SK-N-SH (cell line): ENCODE measurements at regions not wholly inside any gene's neighbourhood (a gene's known extent, or its start where the extent isn't known, plus 50 kb on each side); places are given as distances from the start of the nearest gene placed in this dataset.

Experiments used
- CTCF ChIA-PET: fragments of 300-600, 350-600 bp; formaldehyde crosslinking; extraction: SDS; loops from one replicate; lab custom pipeline; 2021; lab: Yijun Ruan, JAX
- POLR2A ChIA-PET: fragments of 350-600 bp; sonication (Branson Sonifier 250); formaldehyde crosslinking; extraction: SDS; loops from one replicate; lab custom pipeline; 2020; ENCODE audit warnings: antibody characterized with exemption, inconsistent platforms; lab: Yijun Ruan, JAX
- DNase-seq: peaks from one replicate; pipeline ENCODE4 v3.0.0; 2012
- H2AFZ ChIP-seq: fragments of 200-600 bp; sonication (generic); 2 replicates; pipeline ENCODE4 v1.8.1; 2016; ENCODE audit warnings: antibody characterized with exemption, mild to moderate bottlenecking, low read depth
- H3F3A ChIP-seq: fragments of 200-600 bp; sonication (generic); replicated peaks from 2 replicates; pipeline ENCODE3; 2016; ENCODE audit warnings: antibody characterized with exemption, mild to moderate bottlenecking; ENCODE audit not compliant: insufficient read depth
- H3K27ac ChIP-seq, 2 experiments: fragments of 200-500 bp in 1 of 2; fragments of 200-600 bp in 1 of 2; sonication (Bioruptor generic) in 1 of 2; sonication (generic), shearing (Covaris generic) in 1 of 2; 2 replicates each; pipeline versions ENCODE4 v1.5.1 to v1.6.1; 2014 to 2016; ENCODE audit warnings: low read depth in 2 of 2, inconsistent platforms in 1 of 2, low read length in 1 of 2, mild to moderate bottlenecking in 1 of 2, mixed read lengths in 1 of 2
- H3K27me3 ChIP-seq: fragments of 200-600 bp; sonication (generic), shearing (Covaris generic); 2 replicates; pipeline ENCODE4 v1.6.1; 2016; ENCODE audit warnings: mixed run types; ENCODE audit not compliant: insufficient read depth
- H3K36me3 ChIP-seq, 2 experiments: fragments of 200-500 bp in 1 of 2; fragments of 200-600 bp in 1 of 2; sonication (Bioruptor generic) in 1 of 2; sonication (generic) in 1 of 2; replicated peaks in 1 of 2; 2 replicates each; pipeline versions ENCODE3 to v1.5.1; 2014 to 2016; ENCODE audit warnings: low read length in 1 of 2, mild to moderate bottlenecking in 1 of 2; ENCODE audit not compliant: insufficient read depth in 2 of 2, control insufficient read depth in 1 of 2
- H3K4me1 ChIP-seq, 2 experiments: fragments of 200-500 bp in 1 of 2; fragments of 200-600 bp in 1 of 2; sonication (Bioruptor generic) in 1 of 2; sonication (generic), shearing (Covaris generic) in 1 of 2; 2 replicates each; pipeline versions ENCODE4 v1.5.1 to v1.6.1; 2014 to 2016; ENCODE audit warnings: low read depth in 1 of 2, low read length in 1 of 2, mixed run types in 1 of 2; ENCODE audit not compliant: insufficient read depth in 2 of 2, control insufficient read depth in 1 of 2
- H3K4me2 ChIP-seq: fragments of 200-600 bp; sonication (generic), shearing (Covaris generic); 2 replicates; pipeline ENCODE4 v1.6.1; 2017; ENCODE audit warnings: mixed run types
- H3K4me3 ChIP-seq, 2 experiments: fragments of 200-500 bp in 1 of 2; fragments of 200-600 bp in 1 of 2; sonication (Bioruptor generic) in 1 of 2; sonication (generic), shearing (Covaris generic) in 1 of 2; 2 replicates each; pipeline versions ENCODE4 v1.5.1 to v1.8.1; 2014 to 2016; ENCODE audit warnings: low read depth in 2 of 2, inconsistent platforms in 1 of 2, low read length in 1 of 2, mild to moderate bottlenecking in 1 of 2, mixed read lengths in 1 of 2, moderate library complexity in 1 of 2
- H3K79me2 ChIP-seq: fragments of 200-600 bp; sonication (generic); 2 replicates; pipeline ENCODE4 v1.8.1; 2017; ENCODE audit warnings: mild to moderate bottlenecking; ENCODE audit not compliant: insufficient read depth
- H3K9ac ChIP-seq: fragments of 200-600 bp; sonication (generic); 2 replicates; pipeline ENCODE4 v1.6.1; 2017; ENCODE audit warnings: mixed run types
- H3K9me2 ChIP-seq: fragments of 200-600 bp; sonication (generic); 2 replicates; pipeline ENCODE4 v1.6.1; 2017; ENCODE audit warnings: mixed run types
- H3K9me3 ChIP-seq: fragments of 200-600 bp; sonication (generic); 2 replicates; pipeline ENCODE4 v1.6.1; 2017; ENCODE audit warnings: mixed run types, mild to moderate bottlenecking, moderate library complexity
- H4K20me1 ChIP-seq: fragments of 200-600 bp; sonication (generic); 2 replicates; pipeline ENCODE4 v1.6.1; 2017; ENCODE audit warnings: mild to moderate bottlenecking, mixed run types; ENCODE audit not compliant: insufficient read depth
- CHD2 ChIP-seq: fragments of 150-350 bp; IDR thresholded peaks from 2 replicates; pipeline ENCODE4 v1.6.1; 2018; ENCODE audit warnings: low read length; ENCODE audit not compliant: partially characterized antibody
- ELF1 ChIP-seq: IDR thresholded peaks from 2 replicates; pipeline ENCODE4 v1.4.0; 2012
- FOSL2 ChIP-seq: IDR thresholded peaks from 2 replicates; pipeline ENCODE4 v1.4.0; 2012; ENCODE audit warnings: low read depth, mild to moderate bottlenecking, moderate library complexity, borderline replicate concordance
- FOXM1 ChIP-seq: IDR thresholded peaks from 2 replicates; pipeline ENCODE4 v1.4.0; 2012; ENCODE audit warnings: low read depth, mild to moderate bottlenecking
- JUND ChIP-seq: IDR thresholded peaks from 2 replicates; pipeline ENCODE4 v1.4.0; 2012
- MEF2A ChIP-seq: IDR thresholded peaks from 2 replicates; pipeline ENCODE4 v1.4.0; 2012; ENCODE audit warnings: low read depth, borderline replicate concordance
- MXI1 ChIP-seq: IDR thresholded peaks from 2 replicates; pipeline ENCODE4 v1.6.1; 2012; ENCODE audit warnings: mild to moderate bottlenecking, low read depth, low read length, improper control_type of control experiment
- NRF1 ChIP-seq: IDR thresholded peaks from 2 replicates; pipeline ENCODE4 v1.6.1; 2012; ENCODE audit warnings: low read depth, mild to moderate bottlenecking, low read length
- POLR2AphosphoS5 ChIP-seq: IDR thresholded peaks from 2 replicates; pipeline ENCODE4 v1.6.1; 2012; ENCODE audit warnings: low read depth, low read length
- RFX5 ChIP-seq: IDR thresholded peaks from 2 replicates; pipeline ENCODE4 v1.6.1; 2012; ENCODE audit warnings: mild to moderate bottlenecking, improper control_type of control experiment, low read length
- SIN3A ChIP-seq: IDR thresholded peaks from 2 replicates; pipeline ENCODE4 v1.6.1; 2012; ENCODE audit warnings: low read depth, mild to moderate bottlenecking, low read length, moderate library complexity, borderline replicate concordance
- SMC3 ChIP-seq: IDR thresholded peaks from 2 replicates; pipeline ENCODE4 v1.6.1; 2012; ENCODE audit warnings: low read depth, low read length, improper control_type of control experiment
- TCF12 ChIP-seq: IDR thresholded peaks from 2 replicates; pipeline ENCODE4 v1.4.0; 2012
- USF2 ChIP-seq: fragments of 150-350 bp; IDR thresholded peaks from 2 replicates; pipeline ENCODE4 v1.6.1; 2017; ENCODE audit warnings: antibody characterized with exemption, low read length, low read depth, borderline replicate concordance
- YY1 ChIP-seq: IDR thresholded peaks from 2 replicates; pipeline ENCODE4 v1.4.0; 2012; ENCODE audit warnings: low read depth, mild to moderate bottlenecking
- WGBS: methylation state at CpG from one replicate; pipeline ENCODE4 v1.1.6; 2017; ENCODE audit warnings: low lambda C conversion rate; 5-methylcytosine and 5-hydroxymethylcytosine counted together
- TF ChIP-seq, protein P1 (sequence below): IDR thresholded peaks from 2 replicates; pipeline ENCODE4 v1.4.0; 2012; ENCODE audit warnings: low read depth, borderline replicate concordance
- TF ChIP-seq, protein P2 (sequence below): IDR thresholded peaks from 2 replicates; pipeline ENCODE4; 2012

- Histone ChIP-seq H3K4me3 (no peak overlapping the region), H3K4me1 (peaks cover 0 to 9% of the 10 kb centered on the region in 2 experiments; a peak in 1 of 4 replicates), H3K9me3 (no peaks in the 10 kb centered on the region), H4K20me1 (no peaks in the 10 kb centered on the region), H3K36me3 (no peaks in the 10 kb centered on the region), H3K9ac (no peak overlapping the region), H3K79me2 (no peaks in the 10 kb centered on the region), H3F3A (no peaks in the 10 kb centered on the region), H3K27me3 (no peaks in the 10 kb centered on the region), H3K9me2 (no peaks in the 10 kb centered on the region), H2AFZ (no peak overlapping the region), H3K4me2 (no peak overlapping the region), H3K27ac (no peak overlapping the region)
- no peak for TF ChIP-seq ELF1
- TF ChIP-seq RFX5 = no peak
- TF ChIP-seq USF2 = no peak
- TF ChIP-seq SMC3 = no peak
- TF ChIP-seq YY1 = no peak
- TF ChIP-seq SIN3A = no peak
- CTCF ChIA-PET = interaction anchor here (0.9 kb wide), 2 partner anchors 20 to 463 kb away, joined by 3 read pairs; no protein-coding TSS in a partner anchor
- WGBS = 100% methylated on average over 1 of the region's 1 CpG
- POLR2A ChIA-PET = no interaction called here
- no peak for DNase-seq
These were observed 134.4 kb upstream of the NCAM1 start for GRCh38 chr11:112826788-112827187.

DNA sequence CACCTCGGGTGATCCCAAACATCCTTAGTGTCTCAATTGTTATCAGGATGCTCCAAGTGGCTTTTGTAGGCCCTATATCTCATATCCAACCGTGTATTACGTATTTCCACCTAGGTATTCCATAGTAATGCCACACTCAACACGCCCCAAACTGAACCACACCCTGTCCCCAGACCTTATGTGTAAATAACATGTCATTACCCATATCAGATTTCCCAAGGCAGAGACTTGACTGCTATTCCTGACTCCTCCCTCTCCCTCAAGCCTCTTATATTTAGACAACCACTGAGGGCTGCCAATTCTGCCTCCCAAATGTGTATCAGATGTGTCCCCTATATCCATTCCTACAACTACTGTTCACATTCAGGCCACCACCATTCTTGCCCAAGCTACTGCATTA is 132.8 kb upstream of the NCAM1 start:
- H3K4me2 ChIP-seq = no peak overlapping the region
- H3K4me1 ChIP-seq = peaks cover 0 to 4% of the 10 kb centered on the region in 2 experiments; a peak in 2 of 4 replicates
- no peaks in the 10 kb centered on the region for H3F3A ChIP-seq
- no peak overlapping the region for H3K9ac ChIP-seq
- H3K4me3 ChIP-seq = no peak overlapping the region
- TF ChIP-seq MXI1 = no peak
- no peak for TF ChIP-seq SIN3A
- no peak for TF ChIP-seq MEF2A
- TF ChIP-seq RFX5 = no peak
- TF ChIP-seq, protein P1, sequence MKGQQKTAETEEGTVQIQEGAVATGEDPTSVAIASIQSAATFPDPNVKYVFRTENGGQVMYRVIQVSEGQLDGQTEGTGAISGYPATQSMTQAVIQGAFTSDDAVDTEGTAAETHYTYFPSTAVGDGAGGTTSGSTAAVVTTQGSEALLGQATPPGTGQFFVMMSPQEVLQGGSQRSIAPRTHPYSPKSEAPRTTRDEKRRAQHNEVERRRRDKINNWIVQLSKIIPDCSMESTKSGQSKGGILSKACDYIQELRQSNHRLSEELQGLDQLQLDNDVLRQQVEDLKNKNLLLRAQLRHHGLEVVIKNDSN = no peak
- no peak for TF ChIP-seq TCF12
- TF ChIP-seq, protein P2, sequence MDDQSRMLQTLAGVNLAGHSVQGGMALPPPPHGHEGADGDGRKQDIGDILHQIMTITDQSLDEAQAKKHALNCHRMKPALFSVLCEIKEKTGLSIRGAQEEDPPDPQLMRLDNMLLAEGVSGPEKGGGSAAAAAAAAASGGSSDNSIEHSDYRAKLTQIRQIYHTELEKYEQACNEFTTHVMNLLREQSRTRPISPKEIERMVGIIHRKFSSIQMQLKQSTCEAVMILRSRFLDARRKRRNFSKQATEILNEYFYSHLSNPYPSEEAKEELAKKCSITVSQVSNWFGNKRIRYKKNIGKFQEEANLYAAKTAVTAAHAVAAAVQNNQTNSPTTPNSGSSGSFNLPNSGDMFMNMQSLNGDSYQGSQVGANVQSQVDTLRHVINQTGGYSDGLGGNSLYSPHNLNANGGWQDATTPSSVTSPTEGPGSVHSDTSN = no peak
- no peak for TF ChIP-seq CHD2
- TF ChIP-seq JUND = no peak
- TF ChIP-seq NRF1 = no peak
- TF ChIP-seq FOXM1 = no peak
- no peak for TF ChIP-seq YY1
- no peak for TF ChIP-seq FOSL2
- no peak for TF ChIP-seq POLR2AphosphoS5
- no peaks in the 10 kb centered on the region for H3K9me3 ChIP-seq
- no peaks in the 10 kb centered on the region for H3K27me3 ChIP-seq
- H3K79me2 ChIP-seq = no peaks in the 10 kb centered on the region
- no peaks in the 10 kb centered on the region for H4K20me1 ChIP-seq
- no peak overlapping the region for H3K27ac ChIP-seq
- H2AFZ ChIP-seq = no peak overlapping the region
- WGBS = 56% methylated on average over 3 of the region's 4 CpGs
- ChIA-PET CTCF (no interaction called here), POLR2A (no interaction called here)
- H3K9me2 ChIP-seq = no peaks in the 10 kb centered on the region
- H3K36me3 ChIP-seq = no peaks in the 10 kb centered on the region
- no peak for DNase-seq
